ENCODE measurements at regions not wholly inside any gene's neighbourhood (a gene's known extent, or its start where the extent isn't known, plus 50 kb on each side); places are given as distances from the start of the nearest gene placed in this dataset.

DNA sequence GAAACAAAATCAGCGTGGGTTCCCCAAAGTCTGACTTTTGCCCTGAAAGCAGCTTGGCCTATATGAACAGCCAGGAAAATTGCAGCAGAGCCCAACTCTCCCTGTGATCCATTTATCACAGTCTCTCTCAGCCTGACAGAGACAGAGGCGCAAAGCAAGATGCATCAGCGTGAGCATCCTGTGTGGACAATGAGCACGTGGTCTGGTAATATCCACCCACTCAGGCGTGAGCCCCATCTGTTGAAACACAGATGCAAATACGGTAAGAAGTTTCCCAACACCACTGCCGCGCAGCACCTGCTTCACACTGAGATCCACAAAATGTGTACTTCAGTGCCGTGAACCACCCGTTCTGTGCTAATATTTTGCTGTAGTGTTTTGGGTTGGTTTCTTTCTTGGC is 114.6 kb downstream of the MRPL36 start:
- Histone ChIP-seq H3K27me3 (peaks cover 0 to 2% (median 0%) of the 10 kb centered on the region in 4 donors), H3K4me1 (no peaks in the 10 kb centered on the region), H3K36me3 (no peaks in the 10 kb centered on the region), H3K4me3 (no peak overlapping the region), H3K27ac (no peak overlapping the region), H3K9me3 (peaks cover 0 to 6% (median 0%) of the 10 kb centered on the region in 4 donors)
- ATAC-seq (ENCODE audit: low FRiP score in 2 of 2) (no peak), DNase-seq (no peak)
- no peak for TF ChIP-seq POLR2AphosphoS5 (IDR thresholded peaks at IDR 0.05)
- no peak for TF ChIP-seq POLR2A (IDR thresholded peaks at IDR 0.05)
- TF ChIP-seq, protein P1, sequence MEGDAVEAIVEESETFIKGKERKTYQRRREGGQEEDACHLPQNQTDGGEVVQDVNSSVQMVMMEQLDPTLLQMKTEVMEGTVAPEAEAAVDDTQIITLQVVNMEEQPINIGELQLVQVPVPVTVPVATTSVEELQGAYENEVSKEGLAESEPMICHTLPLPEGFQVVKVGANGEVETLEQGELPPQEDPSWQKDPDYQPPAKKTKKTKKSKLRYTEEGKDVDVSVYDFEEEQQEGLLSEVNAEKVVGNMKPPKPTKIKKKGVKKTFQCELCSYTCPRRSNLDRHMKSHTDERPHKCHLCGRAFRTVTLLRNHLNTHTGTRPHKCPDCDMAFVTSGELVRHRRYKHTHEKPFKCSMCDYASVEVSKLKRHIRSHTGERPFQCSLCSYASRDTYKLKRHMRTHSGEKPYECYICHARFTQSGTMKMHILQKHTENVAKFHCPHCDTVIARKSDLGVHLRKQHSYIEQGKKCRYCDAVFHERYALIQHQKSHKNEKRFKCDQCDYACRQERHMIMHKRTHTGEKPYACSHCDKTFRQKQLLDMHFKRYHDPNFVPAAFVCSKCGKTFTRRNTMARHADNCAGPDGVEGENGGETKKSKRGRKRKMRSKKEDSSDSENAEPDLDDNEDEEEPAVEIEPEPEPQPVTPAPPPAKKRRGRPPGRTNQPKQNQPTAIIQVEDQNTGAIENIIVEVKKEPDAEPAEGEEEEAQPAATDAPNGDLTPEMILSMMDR (IDR thresholded peaks at IDR 0.05): no peak
- TF ChIP-seq EP300 (IDR thresholded peaks at IDR 0.05): no peak
- WGBS, 2 donors: 50 to 66% methylated on average over 10 of the region's 10 CpGs

DNA sequence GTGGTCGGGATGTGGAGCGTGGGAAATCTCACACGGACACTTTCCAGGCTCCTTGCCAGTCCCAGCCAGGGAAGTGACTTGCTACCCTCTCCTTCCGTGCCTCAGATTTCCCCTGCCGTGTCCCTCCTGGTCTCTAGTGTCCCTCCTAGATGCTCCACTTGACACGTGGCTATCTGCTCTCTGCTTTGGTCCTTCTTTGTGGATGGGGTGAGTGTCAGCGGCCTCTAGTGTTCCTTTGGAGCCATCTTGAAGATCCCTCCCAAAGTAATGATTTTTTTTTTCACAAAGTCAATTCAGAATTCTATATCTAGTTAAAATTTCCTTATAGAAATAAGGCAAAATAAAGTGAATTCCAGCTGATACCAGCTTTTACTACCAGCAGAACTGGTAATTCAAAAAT is 117.7 kb downstream of the MRPL36 start:
- 42 to 71% methylated on average over 4 to 7 of the region's 7 CpGs for WGBS, 2 donors
- Histone ChIP-seq H3K36me3 (no peaks in the 10 kb centered on the region), H3K4me1 (no peaks in the 10 kb centered on the region), H3K27ac (no peak overlapping the region), H3K9me3 (peaks cover 0 to 14% (median 7%) of the 10 kb centered on the region in 4 donors), H3K27me3 (peaks cover 0 to 2% (median 0%) of the 10 kb centered on the region in 4 donors), H3K4me3 (no peak overlapping the region)
- no peak for ATAC-seq (ENCODE audit: low FRiP score in 2 of 2)
- no peak for DNase-seq
- TF ChIP-seq POLR2AphosphoS5 (IDR thresholded peaks at IDR 0.05) (no peak), POLR2A (IDR thresholded peaks at IDR 0.05) (no peak), EP300 (IDR thresholded peaks at IDR 0.05) (no peak)
- TF ChIP-seq, protein P1 (IDR thresholded peaks at IDR 0.05): no peak

DNA sequence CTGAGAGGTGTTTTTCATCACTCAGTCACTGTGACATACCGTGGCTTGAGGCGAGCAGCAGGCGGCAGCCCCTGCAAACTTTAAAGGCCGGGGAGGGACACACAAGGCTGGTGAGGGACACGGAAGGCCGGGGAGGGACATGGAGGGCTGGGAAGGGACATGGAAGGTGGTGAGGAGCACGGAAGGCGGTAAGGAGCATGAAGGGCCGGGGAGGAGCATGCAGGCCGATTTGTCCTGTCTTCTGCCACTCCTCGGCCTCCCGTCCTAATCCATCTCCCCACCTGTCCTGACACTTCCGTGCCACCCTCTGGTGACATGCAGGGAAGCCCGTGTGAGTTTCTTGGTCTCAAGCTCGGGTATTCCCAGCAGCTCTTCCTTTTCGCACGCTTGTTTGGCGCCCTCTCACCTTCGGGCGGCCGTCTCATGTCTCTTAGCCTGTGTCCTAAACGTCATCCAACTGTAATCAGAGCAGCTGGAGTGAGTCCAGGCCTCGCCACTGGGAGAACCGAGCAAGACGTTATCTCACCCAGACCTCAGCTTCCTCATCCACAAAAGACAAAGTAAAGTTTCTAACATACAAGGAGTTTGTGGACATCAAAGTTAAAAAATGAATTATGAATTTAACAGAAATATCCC is 126.5 kb downstream of the MRPL36 start:
- ATAC-seq (ENCODE audit: low FRiP score in 2 of 2) (peak in 1 of 2 donors; percentile 23), DNase-seq (peak in 1 of 2 donors; percentile 31)
- Histone ChIP-seq H3K27ac (no peak overlapping the region), H3K27me3 (peaks cover 0 to 4% (median 1%) of the 10 kb centered on the region in 4 donors), H3K36me3 (no peaks in the 10 kb centered on the region), H3K9me3 (peaks cover 0 to 2% (median under 1%) of the 10 kb centered on the region in 4 donors), H3K4me3 (no peak overlapping the region), H3K4me1 (no peaks in the 10 kb centered on the region)
- TF ChIP-seq, protein P1 (IDR thresholded peaks at IDR 0.05): no peak
- TF ChIP-seq POLR2AphosphoS5 (IDR thresholded peaks at IDR 0.05) (no peak), POLR2A (IDR thresholded peaks at IDR 0.05) (no peak), EP300 (IDR thresholded peaks at IDR 0.05) (no peak)
- 28 to 31% methylated on average over 24 of the region's 25 CpGs for WGBS, 2 donors

DNA sequence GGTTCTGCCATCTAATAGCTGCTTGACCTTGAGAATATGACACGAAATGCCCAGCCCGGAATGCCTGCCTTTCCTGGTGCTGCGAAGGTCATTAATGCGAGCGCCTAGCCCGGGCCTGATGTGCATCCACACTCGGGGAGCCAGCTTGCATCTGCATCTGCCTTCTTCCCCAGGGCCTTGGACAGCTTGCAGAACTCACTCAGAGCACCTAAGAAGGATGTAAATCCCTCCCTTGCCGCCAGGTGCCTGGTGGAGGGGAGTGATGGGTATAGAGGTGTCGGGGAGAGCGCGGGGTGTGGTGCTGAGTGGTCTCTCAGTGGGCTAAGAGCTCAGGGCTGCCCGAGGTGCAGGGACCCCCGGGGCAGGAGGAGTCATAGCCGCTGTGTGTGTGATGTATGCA is 127.2 kb downstream of the MRPL36 start:
- peaks cover 0 to 11% (median 5%) of the 10 kb centered on the region in 4 donors for H3K27me3 ChIP-seq
- H3K4me3 ChIP-seq: no peak overlapping the region
- WGBS, 2 donors: 63 to 64% methylated on average over 14 of the region's 14 CpGs
- H3K36me3 ChIP-seq: no peaks in the 10 kb centered on the region
- DNase-seq (no peak), ATAC-seq (ENCODE audit: low FRiP score in 2 of 2) (peak in 1 of 2 donors; percentile 16)
- TF ChIP-seq EP300 (IDR thresholded peaks at IDR 0.05) (no peak), POLR2AphosphoS5 (IDR thresholded peaks at IDR 0.05) (no peak), POLR2A (IDR thresholded peaks at IDR 0.05) (no peak)
- TF ChIP-seq, protein P1 (IDR thresholded peaks at IDR 0.05): no peak
- H3K9me3 ChIP-seq: no peaks in the 10 kb centered on the region
- no peak overlapping the region for H3K27ac ChIP-seq
- H3K4me1 ChIP-seq: peaks cover 2 to 7% (median 4%) of the 10 kb centered on the region in 4 donors

DNA sequence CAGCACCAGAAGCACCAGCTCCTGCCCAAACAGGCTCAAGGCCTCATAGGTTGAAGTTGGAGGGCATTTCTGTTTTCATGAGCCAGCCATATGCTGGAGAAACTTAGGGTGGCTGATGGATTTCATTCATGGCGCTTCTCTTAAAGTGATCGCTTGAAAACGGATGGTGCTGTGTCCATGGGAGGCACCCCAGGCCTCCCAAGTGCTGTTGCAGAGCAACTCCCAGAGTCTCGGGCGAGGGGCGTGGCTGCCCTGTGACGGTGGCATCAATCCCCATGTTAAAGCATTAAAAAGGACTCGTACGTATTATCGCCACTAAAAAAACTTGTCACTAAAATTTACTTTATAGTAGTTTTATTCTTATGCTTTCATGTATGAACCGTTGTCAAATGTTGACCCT is 128.3 kb downstream of the MRPL36 start:
- ATAC-seq (ENCODE audit: low FRiP score in 2 of 2) (no peak), DNase-seq (peak in 1 of 2 donors; percentile 59)
- peaks cover 6 to 15% (median 11%) of the 10 kb centered on the region in 4 donors for H3K4me1 ChIP-seq
- H3K27me3 ChIP-seq: peaks cover 0 to 18% (median 8%) of the 10 kb centered on the region in 4 donors
- no peak overlapping the region for H3K27ac ChIP-seq
- 76 to 88% methylated on average over 11 of the region's 11 CpGs for WGBS, 2 donors
- TF ChIP-seq POLR2AphosphoS5 (IDR thresholded peaks at IDR 0.05) (no peak), EP300 (IDR thresholded peaks at IDR 0.05) (no peak), POLR2A (IDR thresholded peaks at IDR 0.05) (no peak)
- TF ChIP-seq, protein P1 (IDR thresholded peaks at IDR 0.05): no peak
- H3K36me3 ChIP-seq: no peaks in the 10 kb centered on the region
- H3K9me3 ChIP-seq: no peaks in the 10 kb centered on the region
- no peak overlapping the region for H3K4me3 ChIP-seq
